ENCODE measurements at regions not wholly inside any gene's neighbourhood (a gene's known extent, or its start where the extent isn't known, plus 50 kb on each side); places are given as distances from the start of the nearest gene placed in this dataset.

- Histone ChIP-seq H3K27me3 (replicated peaks) (no peaks in the 10 kb centered on the region), H3K27ac (no peak overlapping the region), H3K4me3 (ENCODE audit: low read depth, low read length) (no peak overlapping the region), H3K36me3 (replicated peaks) (no peaks in the 10 kb centered on the region)
- DNase-seq, result no peak
- in situ Hi-C loops (cut with HindIII; ENCODE audit: low pct_ligation_motif_present, low sequenced_read_pairs), result no loop called here
- TF ChIP-seq CTCF (IDR thresholded peaks at IDR 0.05; ENCODE audit: low read depth, low read length, missing control alignments), result no peak
Measured at GRCh38 chr12:84696281-84696680, 216.3 kb downstream of the SLC6A15 start.

DNA sequence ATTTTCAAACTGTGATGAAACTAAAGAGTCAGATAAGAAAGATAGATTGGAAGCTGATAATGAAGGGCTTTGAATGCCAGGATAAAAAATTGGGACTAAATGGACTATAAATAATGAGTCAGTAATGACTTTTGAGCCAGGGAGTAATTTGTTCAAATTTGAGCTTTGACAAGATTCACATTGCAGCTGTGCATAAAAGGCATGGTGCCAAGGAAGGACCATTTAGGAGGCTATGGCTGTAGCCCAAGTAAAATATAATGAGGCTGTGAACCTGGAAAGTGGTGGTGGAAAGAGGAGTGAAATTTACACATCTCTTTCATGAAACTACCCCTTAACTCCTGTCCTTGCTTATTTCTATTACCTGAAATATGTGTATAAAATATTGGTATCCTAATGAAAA, 218.5 kb downstream of the SLC6A15 start:
- no peaks in the 10 kb centered on the region for H3K36me3 ChIP-seq (replicated peaks)
- no peak for TF ChIP-seq CTCF (IDR thresholded peaks at IDR 0.05; ENCODE audit: low read depth, low read length, missing control alignments)
- no peak overlapping the region for H3K27ac ChIP-seq
- in situ Hi-C loops (cut with HindIII; ENCODE audit: low pct_ligation_motif_present, low sequenced_read_pairs), result no loop called here
- no peak for DNase-seq
- H3K4me3 ChIP-seq (ENCODE audit: low read depth, low read length), result no peak overlapping the region
- H3K27me3 ChIP-seq (replicated peaks), result no peaks in the 10 kb centered on the region

- Histone ChIP-seq H3K27ac (no peak overlapping the region), H3K4me3 (ENCODE audit: low read depth, low read length) (no peak overlapping the region), H3K27me3 (replicated peaks) (no peaks in the 10 kb centered on the region), H3K36me3 (replicated peaks) (no peaks in the 10 kb centered on the region)
- DNase-seq, result no peak
- in situ Hi-C loops (cut with HindIII; ENCODE audit: low pct_ligation_motif_present, low sequenced_read_pairs), result no loop called here
- TF ChIP-seq CTCF (IDR thresholded peaks at IDR 0.05; ENCODE audit: low read depth, low read length, missing control alignments), result no peak
Measured at GRCh38 chr12:84692071-84692470, 220.5 kb downstream of the SLC6A15 start.

- no peaks in the 10 kb centered on the region for H3K27me3 ChIP-seq (replicated peaks)
- H3K36me3 ChIP-seq (replicated peaks), result no peaks in the 10 kb centered on the region
- no peak for DNase-seq
- no peak overlapping the region for H3K4me3 ChIP-seq (ENCODE audit: low read depth, low read length)
- in situ Hi-C loops (cut with HindIII; ENCODE audit: low pct_ligation_motif_present, low sequenced_read_pairs), result no loop called here
- no peak for TF ChIP-seq CTCF (IDR thresholded peaks at IDR 0.05; ENCODE audit: low read depth, low read length, missing control alignments)
- no peak overlapping the region for H3K27ac ChIP-seq
Measured at GRCh38 chr12:84691266-84691665, 221.3 kb downstream of the SLC6A15 start.

GRCh38 chr12:84689638-84690037, 223.0 kb downstream of the SLC6A15 start:
- Histone ChIP-seq H3K27me3 (replicated peaks) (no peaks in the 10 kb centered on the region), H3K27ac (no peak overlapping the region), H3K4me3 (ENCODE audit: low read depth, low read length) (no peak overlapping the region), H3K36me3 (replicated peaks) (no peaks in the 10 kb centered on the region)
- no peak for TF ChIP-seq CTCF (IDR thresholded peaks at IDR 0.05; ENCODE audit: low read depth, low read length, missing control alignments)
- DNase-seq, result no peak
- in situ Hi-C loops (cut with HindIII; ENCODE audit: low pct_ligation_motif_present, low sequenced_read_pairs), result no loop called here

GRCh38 chr12:84685379-84685778, 227.2 kb downstream of the SLC6A15 start:
- Histone ChIP-seq H3K27me3 (replicated peaks) (no peaks in the 10 kb centered on the region), H3K27ac (no peak overlapping the region), H3K4me3 (ENCODE audit: low read depth, low read length) (no peak overlapping the region), H3K36me3 (replicated peaks) (no peaks in the 10 kb centered on the region)
- DNase-seq, result no peak
- no peak for TF ChIP-seq CTCF (IDR thresholded peaks at IDR 0.05; ENCODE audit: low read depth, low read length, missing control alignments)
- in situ Hi-C loops (cut with HindIII; ENCODE audit: low pct_ligation_motif_present, low sequenced_read_pairs), result no loop called here
